Endothelial cell of umbilical vein (primary cell): ENCODE measurements at regions not wholly inside any gene's neighbourhood (a gene's known extent, or its start where the extent isn't known, plus 50 kb on each side); places are given as distances from the start of the nearest gene placed in this dataset.

ENCODE experiments used
- BruUV-seq: library from RNA; stranded (reverse); fragments of 400-500 nt; replicated peaks from 2 replicates; lab custom pipeline; 2021; lab: Mats Ljungman, UMichigan
- CTCF ChIA-PET: fragments of 300-600, 350-600 bp; sonication (Branson Sonifier 250); formaldehyde crosslinking; loops from one replicate; lab custom pipeline; 2021; ENCODE audit warnings: antibody characterized with exemption, inconsistent platforms; lab: Charles Lee
- POLR2A ChIA-PET: fragments of 300-600, 350-600 bp; sonication (Branson Sonifier 250); formaldehyde crosslinking; loops from one replicate; lab custom pipeline; 2021; ENCODE audit warnings: antibody characterized with exemption, inconsistent platforms; lab: Charles Lee
- DNase-seq: peaks from one replicate; pipeline ENCODE4 v3.0.0-alpha.2; 2011; ENCODE audit warnings: low read depth, low spot score
- FAIRE-seq: peaks from 2 replicates; lab custom pipeline; 2011; peaks lifted over from hg19 to GRCh38; lab: Jason Lieb, UNC
- H2AFZ ChIP-seq: 2 replicates; pipeline ENCODE4 v1.6.0; 2012; ENCODE audit warnings: low read depth, low read length, control low read depth, inconsistent platforms
- H3K27ac ChIP-seq: 2 replicates; pipeline ENCODE4 v1.5.1; 2011; ENCODE audit warnings: low read depth, mild to moderate bottlenecking, control low read depth, low read length, moderate library complexity; ENCODE audit not compliant: insufficient read depth
- H3K27me3 ChIP-seq, 2 experiments: 2 replicates each; pipeline versions ENCODE4 v1.6.0 to v1.6.1; 2011; ENCODE audit warnings: low read length in 2 of 2, mixed read lengths in 1 of 2; ENCODE audit not compliant: control insufficient read depth in 2 of 2, insufficient read depth in 2 of 2
- H3K36me3 ChIP-seq, 2 experiments: 2 replicates in 1 of 2; 3 replicates in 1 of 2; pipeline ENCODE4 v1.5.1; 2011; ENCODE audit warnings: low read length in 2 of 2, mild to moderate bottlenecking in 1 of 2, moderate library complexity in 1 of 2; ENCODE audit not compliant: control insufficient read depth in 2 of 2, insufficient read depth in 2 of 2; ENCODE audit errors: extremely low read depth in 1 of 2
- H3K4me1 ChIP-seq: 3 replicates; pipeline ENCODE4 v1.5.1; 2011; ENCODE audit warnings: mild to moderate bottlenecking, low read length; ENCODE audit not compliant: control insufficient read depth, insufficient read depth; ENCODE audit errors: extremely low read depth
- H3K4me2 ChIP-seq: 2 replicates; pipeline ENCODE4 v1.6.1; 2011; ENCODE audit warnings: low read length, control low read depth, mixed read lengths; ENCODE audit not compliant: insufficient read depth
- H3K4me3 ChIP-seq, 3 experiments: fragments of 200-600 bp in 1 of 3; sonication (generic), shearing (Covaris generic) in 1 of 3; replicated peaks in 1 of 3; 2 replicates each; pipeline ENCODE4 v1.5.1; 2011 to 2016; ENCODE audit warnings: control low read depth in 3 of 3, low read length in 3 of 3, mild to moderate bottlenecking in 2 of 3, inconsistent platforms in 1 of 3, low read depth in 1 of 3, moderate library complexity in 1 of 3; ENCODE audit not compliant: insufficient read depth in 1 of 3
- H3K79me2 ChIP-seq: 2 replicates; pipeline ENCODE4 v1.6.0; 2012; ENCODE audit warnings: low read length, inconsistent platforms; ENCODE audit not compliant: control insufficient read depth, insufficient read depth
- H3K9ac ChIP-seq: replicated peaks from 2 replicates; pipeline ENCODE3; 2011; ENCODE audit warnings: low read length, control low read depth; ENCODE audit not compliant: insufficient read depth; ENCODE audit errors: extremely low read depth
- H3K9me1 ChIP-seq: replicated peaks from 3 replicates; pipeline ENCODE4 v1.6.0; 2011; ENCODE audit warnings: mild to moderate bottlenecking, low read length; ENCODE audit not compliant: control insufficient read depth, insufficient read depth; ENCODE audit errors: extremely low read depth
- H3K9me3 ChIP-seq: replicated peaks from 2 replicates; pipeline ENCODE4 v1.5.1; 2012; ENCODE audit warnings: low read length, inconsistent platforms; ENCODE audit not compliant: control insufficient read depth, insufficient read depth
- H4K20me1 ChIP-seq: replicated peaks from 2 replicates; pipeline ENCODE3; 2011; ENCODE audit warnings: mild to moderate bottlenecking, low read length; ENCODE audit not compliant: control insufficient read depth, insufficient read depth; ENCODE audit errors: extremely low read depth
- EZH2 ChIP-seq: IDR thresholded peaks from 2 replicates; pipeline ENCODE4 v1.6.1; 2012; ENCODE audit warnings: borderline replicate concordance, low read depth, mild to moderate bottlenecking, moderate library complexity, low read length, inconsistent platforms; ENCODE audit not compliant: severe bottlenecking
- FOS ChIP-seq: IDR thresholded peaks from 2 replicates; pipeline ENCODE4 v1.6.1; 2011; ENCODE audit warnings: mild to moderate bottlenecking, low read length, moderate library complexity, borderline replicate concordance; ENCODE audit not compliant: insufficient read depth
- GATA2 ChIP-seq: IDR thresholded peaks from 2 replicates; pipeline ENCODE4 v1.7.0; 2011; ENCODE audit warnings: low read depth, mild to moderate bottlenecking, moderate library complexity, mixed read lengths, low read length; ENCODE audit not compliant: insufficient read length, insufficient read depth
- JUN ChIP-seq: IDR thresholded peaks from 2 replicates; pipeline ENCODE4 v1.6.1; 2011; ENCODE audit warnings: borderline replicate concordance, low read depth; ENCODE audit not compliant: insufficient read length, insufficient read depth
- MYC ChIP-seq: IDR thresholded peaks from one replicate; pipeline ENCODE4 v1.6.1; 2011; ENCODE audit warnings: mild to moderate bottlenecking, low read depth, low read length
- POLR2A ChIP-seq: IDR thresholded peaks from 2 replicates; pipeline ENCODE4 v1.6.1; 2012; ENCODE audit warnings: low read depth, mild to moderate bottlenecking, control low read depth, low read length
- POLR2AphosphoS5 ChIP-seq: IDR thresholded peaks from 2 replicates; pipeline ENCODE4 v1.6.1; 2012; ENCODE audit warnings: low read depth, mild to moderate bottlenecking, control low read depth, low read length, moderate library complexity; ENCODE audit not compliant: insufficient read depth
- dilution Hi-C: fragments of 300-500 bp; cut with MboI; formaldehyde crosslinking; loops from one replicate; pipeline ENCODE4 v1.15.0; 2019; ENCODE audit warnings: low sequenced_read_pairs; ENCODE audit not compliant: extremely low pct_ligation_motif_present
- intact Hi-C: fragments of 100-400 bp; cut with micrococcal nuclease; formaldehyde crosslinking; loops from one replicate; pipeline ENCODE4 v1.10.0; 2022
- TF ChIP-seq, protein P1 (sequence below): IDR thresholded peaks from 2 replicates; pipeline ENCODE4 v1.6.1; 2011; ENCODE audit not compliant: insufficient read depth, insufficient read length
- TF ChIP-seq, protein P2 (sequence below), 2 donors: IDR thresholded peaks; 1 replicate in 1 of 2; 2 replicates in 1 of 2; pipeline ENCODE4 v1.5.1; 2011; ENCODE audit warnings: low read length in 2 of 2, mild to moderate bottlenecking in 2 of 2, moderate library complexity in 2 of 2, control low read depth in 1 of 2, inconsistent platforms in 1 of 2, low read depth in 1 of 2; ENCODE audit not compliant: insufficient read depth in 1 of 2; ENCODE audit errors: extremely low read depth in 1 of 2

GRCh38 chr10:124324451-124324850, 94.3 kb downstream of the OAT start:
- no TSS peak for BruUV-seq
- Histone ChIP-seq H3K4me1 (no peaks in the 10 kb centered on the region), H3K36me3 (no peaks in the 10 kb centered on the region), H3K9ac (no peak overlapping the region), H3K27ac (no peak overlapping the region), H2AFZ (no peak overlapping the region), H3K4me3 (no peak overlapping the region), H3K79me2 (no peaks in the 10 kb centered on the region), H4K20me1 (no peaks in the 10 kb centered on the region), H3K4me2 (no peak overlapping the region), H3K27me3 (no peaks in the 10 kb centered on the region), H3K9me3 (no peaks in the 10 kb centered on the region), H3K9me1 (no peaks in the 10 kb centered on the region)
- CTCF ChIA-PET, result interaction anchor here (1.0 kb wide), 1 partner anchor 40 kb away, joined by 3 read pairs; no protein-coding TSS in a partner anchor
- dilution Hi-C loops (no loop called here), intact Hi-C loops (no loop called here)
- TF ChIP-seq, protein P1, sequence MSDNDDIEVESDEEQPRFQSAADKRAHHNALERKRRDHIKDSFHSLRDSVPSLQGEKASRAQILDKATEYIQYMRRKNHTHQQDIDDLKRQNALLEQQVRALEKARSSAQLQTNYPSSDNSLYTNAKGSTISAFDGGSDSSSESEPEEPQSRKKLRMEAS, result no peak
- TF ChIP-seq POLR2AphosphoS5 (no peak), FOS (no peak), MYC (no peak), GATA2 (no peak), JUN (no peak), EZH2 (no peak), POLR2A (no peak)
- TF ChIP-seq, protein P2, sequence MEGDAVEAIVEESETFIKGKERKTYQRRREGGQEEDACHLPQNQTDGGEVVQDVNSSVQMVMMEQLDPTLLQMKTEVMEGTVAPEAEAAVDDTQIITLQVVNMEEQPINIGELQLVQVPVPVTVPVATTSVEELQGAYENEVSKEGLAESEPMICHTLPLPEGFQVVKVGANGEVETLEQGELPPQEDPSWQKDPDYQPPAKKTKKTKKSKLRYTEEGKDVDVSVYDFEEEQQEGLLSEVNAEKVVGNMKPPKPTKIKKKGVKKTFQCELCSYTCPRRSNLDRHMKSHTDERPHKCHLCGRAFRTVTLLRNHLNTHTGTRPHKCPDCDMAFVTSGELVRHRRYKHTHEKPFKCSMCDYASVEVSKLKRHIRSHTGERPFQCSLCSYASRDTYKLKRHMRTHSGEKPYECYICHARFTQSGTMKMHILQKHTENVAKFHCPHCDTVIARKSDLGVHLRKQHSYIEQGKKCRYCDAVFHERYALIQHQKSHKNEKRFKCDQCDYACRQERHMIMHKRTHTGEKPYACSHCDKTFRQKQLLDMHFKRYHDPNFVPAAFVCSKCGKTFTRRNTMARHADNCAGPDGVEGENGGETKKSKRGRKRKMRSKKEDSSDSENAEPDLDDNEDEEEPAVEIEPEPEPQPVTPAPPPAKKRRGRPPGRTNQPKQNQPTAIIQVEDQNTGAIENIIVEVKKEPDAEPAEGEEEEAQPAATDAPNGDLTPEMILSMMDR (IDR thresholded peaks at IDR 0.05; ENCODE audit: extremely low read depth in 1 of 2, insufficient read depth in 1 of 2, low read depth in 1 of 2, low read length in 2 of 2), result no peak
- FAIRE-seq, result no peak
- POLR2A ChIA-PET, result no interaction called here
- no peak for DNase-seq
